GM19324 (cell line): ENCODE measurements at regions not wholly inside any gene's neighbourhood (a gene's known extent, or its start where the extent isn't known, plus 50 kb on each side); places are given as distances from the start of the nearest gene placed in this dataset.

Source experiments
- ATAC-seq: cut with Tn5 transposase; IDR thresholded peaks from one replicate; pipeline ENCODE4 v1.9.1; 2021; ENCODE audit warnings: mild to moderate bottlenecking, moderate library complexity; ENCODE audit not compliant: unreplicated experiment, low FRiP score

DNA sequence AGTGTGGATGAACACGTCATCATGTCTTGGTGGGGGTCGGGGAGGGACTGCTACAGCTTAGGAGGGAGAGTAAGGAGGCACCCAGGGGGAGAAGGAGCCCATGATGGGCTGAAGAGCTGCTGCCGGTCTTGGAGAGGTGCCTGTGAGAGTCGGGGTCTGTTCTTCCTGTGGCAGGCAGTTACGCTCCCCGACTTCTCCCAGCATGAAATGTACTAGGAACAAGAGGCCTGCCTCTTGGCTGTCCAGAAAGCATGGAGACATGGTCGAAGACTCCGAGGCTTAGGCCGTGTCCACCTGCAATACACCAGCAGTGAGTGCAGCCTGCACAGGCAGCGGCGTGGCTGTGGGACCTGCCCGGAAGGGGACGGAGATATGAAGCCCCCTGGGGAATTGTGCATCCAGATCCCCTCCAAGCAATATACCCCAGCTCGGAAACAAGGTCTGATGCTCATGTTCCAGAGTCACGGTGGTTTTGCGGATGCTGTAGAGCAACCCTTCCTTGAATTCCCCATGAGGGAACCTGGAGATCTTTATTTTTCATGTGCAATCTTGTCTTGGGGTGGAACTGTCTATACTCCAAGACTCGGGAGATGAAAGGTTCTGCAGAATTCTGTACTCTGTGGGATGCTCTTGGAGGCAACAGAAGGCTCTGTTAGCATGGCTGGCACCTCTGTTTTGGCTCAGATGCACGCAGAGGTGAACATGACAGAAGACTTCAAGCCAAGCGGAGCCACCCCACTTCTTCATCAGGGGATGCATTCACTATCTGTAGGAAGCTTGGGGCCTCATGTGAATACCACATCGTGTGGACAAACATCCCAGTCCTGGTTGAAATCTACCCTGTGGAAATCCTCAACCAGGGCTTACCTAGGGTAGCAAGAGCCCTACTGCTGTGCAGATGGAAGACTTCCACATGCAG is 374.9 kb upstream of the IRX4 start:
- no peak for ATAC-seq

DNA sequence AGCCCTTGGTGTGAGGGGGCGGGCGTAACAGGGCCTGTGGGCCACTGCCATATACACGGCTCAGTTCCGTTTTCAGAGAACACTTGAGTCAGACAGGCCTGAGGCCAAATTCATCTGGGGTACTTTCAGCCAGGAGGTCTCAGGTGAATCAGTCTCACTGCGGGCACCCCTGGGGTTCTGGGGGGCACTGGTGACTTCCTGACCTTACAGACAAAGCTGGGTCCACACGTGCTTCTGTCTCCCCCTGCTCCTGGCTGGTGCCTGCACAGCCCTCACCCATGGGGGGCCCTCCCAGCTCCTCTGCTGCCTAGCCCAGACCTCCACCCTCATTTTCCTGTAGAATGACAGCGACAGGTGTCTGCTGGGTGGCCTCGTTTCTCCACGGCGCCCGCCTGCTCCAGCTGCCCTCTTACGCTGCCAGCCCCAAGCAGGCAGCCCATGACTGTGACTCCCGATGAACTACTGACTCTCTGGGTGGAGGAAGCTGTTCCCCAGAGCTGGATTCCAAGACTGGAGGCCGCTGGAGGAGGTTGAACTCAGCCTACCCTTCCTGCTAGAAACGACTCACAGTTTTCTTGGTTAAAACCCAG is 374.1 kb upstream of the IRX4 start:
- no peak for ATAC-seq

GRCh38 chr5:2255915-2256690 is 373.4 kb upstream of the IRX4 start:
- no peak for ATAC-seq

- ATAC-seq: no peak
Measured at GRCh38 chr5:2254880-2255750, 372.4 kb upstream of the IRX4 start.

DNA sequence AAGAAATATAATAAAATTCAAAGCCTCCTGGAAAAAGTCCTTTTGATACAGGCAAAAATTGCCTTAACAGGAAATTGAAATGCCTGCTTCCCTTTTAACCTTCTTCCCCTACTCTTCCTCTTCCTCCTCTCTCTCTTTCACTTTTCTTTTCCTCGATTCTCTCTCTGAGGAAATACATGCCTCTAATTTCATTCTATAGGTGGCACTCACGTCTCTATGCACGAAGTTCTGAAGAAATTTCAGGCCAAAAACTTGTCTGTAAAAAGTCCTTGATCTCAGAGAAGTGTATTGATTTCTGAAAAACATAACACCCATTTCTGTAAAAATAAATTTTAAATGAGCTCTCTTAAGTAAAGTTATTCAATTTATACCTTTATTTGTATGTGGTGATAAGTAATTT is 371.7 kb upstream of the IRX4 start:
- no peak for ATAC-seq

GRCh38 chr5:2253040-2253975 is 370.6 kb upstream of the IRX4 start:
- no peak for ATAC-seq

DNA sequence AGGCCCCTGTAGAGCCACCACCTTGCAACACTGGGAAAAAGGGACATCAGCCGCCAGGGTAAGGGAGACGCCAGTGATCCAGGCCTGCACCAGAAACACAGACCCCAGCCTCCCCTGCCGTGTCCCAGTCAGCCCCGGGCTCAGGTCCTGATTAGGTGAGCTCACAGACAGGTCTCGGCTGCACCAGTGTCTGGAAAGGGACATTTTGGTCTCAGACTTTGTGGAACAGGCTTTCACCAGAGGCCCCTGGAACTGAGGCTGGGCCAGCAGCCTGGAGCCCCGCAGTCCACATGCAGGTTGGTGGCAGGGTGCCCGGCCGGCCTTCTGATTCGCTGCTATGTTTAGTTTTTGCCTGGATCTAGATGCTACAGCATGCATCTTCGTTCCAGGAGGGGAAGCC is 369.0 kb upstream of the IRX4 start:
- ATAC-seq: no peak

GRCh38 chr5:2251298-2251697 is 368.6 kb upstream of the IRX4 start:
- no peak for ATAC-seq

DNA sequence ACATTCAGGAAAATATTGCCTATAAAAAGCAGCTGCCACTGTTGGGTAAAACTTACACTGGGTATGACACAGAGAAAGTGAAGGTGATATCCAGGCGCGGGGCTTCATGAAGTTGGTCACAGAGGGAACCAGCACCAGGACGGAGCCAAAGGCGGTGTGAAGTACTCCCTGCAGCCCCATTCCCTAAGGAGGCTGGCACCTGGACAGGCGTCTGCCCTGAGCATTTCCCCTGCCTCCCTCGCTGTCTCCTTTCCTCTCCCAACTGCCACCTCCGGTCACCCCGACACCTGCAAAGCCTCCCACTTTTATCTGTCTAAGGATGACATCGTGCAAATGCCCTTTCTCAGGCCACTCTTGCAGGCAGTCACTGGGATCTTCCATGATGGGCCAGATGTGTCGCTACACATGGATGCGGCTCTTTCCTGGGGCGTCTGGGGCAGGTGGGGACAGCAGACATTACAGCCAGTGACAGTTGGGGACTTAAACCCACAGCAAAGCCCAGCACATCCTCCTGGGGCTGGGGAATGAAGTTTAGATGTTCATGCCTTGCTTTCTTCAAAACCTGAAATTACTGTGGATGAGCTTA is 367.7 kb upstream of the IRX4 start:
- no peak for ATAC-seq

GRCh38 chr5:2249442-2249841 is 366.7 kb upstream of the IRX4 start:
- ATAC-seq: no peak

GRCh38 chr5:2249026-2249425 is 366.3 kb upstream of the IRX4 start:
- no peak for ATAC-seq

DNA sequence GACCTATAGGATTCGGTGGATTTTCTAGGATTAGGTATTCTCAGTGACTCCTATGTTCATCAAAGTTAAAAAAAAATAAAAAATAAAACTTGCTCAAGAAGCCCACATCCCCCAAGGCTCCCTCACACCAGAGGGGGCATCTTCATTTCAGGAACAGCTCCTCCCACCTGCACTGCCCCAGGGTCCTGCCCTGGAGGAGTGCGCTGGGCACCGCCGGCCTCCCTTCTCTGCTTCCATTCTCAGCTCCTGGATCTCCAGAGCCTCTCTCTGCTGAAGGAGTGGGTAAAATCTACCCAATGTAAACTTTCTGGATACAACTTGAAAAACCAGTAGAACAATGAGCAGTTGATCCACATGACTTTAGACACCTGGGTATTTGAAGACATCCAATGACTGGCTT is 359.8 kb upstream of the IRX4 start:
- no peak for ATAC-seq

GRCh38 chr5:2241842-2242241 is 359.1 kb upstream of the IRX4 start:
- no peak for ATAC-seq

GRCh38 chr5:2240118-2240904 is 357.6 kb upstream of the IRX4 start:
- ATAC-seq: no peak

DNA sequence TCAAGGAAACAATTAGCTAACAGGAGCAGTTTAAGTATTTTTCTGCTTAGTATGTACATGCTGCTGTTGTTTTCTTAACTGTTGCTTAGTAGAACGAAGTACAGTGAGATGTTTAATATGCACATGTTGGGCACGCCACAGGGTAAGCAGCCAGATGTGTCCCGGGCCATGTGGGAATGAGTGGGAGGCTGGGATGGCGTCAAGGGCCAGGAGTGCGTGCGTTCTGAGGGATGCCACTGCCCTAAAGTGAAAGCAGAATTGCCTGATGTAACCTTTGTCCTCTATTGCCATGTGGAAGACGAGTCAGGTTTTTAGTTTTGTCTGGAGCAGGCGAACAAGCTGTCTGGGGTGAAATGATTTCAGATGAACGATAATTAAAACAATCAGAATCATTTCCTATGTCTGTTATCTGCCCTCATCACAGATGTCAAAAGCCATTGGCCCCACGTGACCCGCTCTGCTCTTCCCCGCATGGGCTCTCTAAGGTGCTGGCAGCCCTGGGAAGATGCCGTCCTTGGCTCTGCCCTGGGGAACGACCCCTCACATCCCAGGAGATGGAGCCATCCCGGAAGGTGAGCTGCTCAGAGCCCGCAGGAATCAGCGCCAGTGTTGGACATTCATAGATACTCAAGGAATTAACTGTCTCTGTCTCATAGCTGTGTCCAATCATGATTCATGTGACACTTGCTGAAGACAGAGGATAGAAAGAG is 356.6 kb upstream of the IRX4 start:
- ATAC-seq: no peak

DNA sequence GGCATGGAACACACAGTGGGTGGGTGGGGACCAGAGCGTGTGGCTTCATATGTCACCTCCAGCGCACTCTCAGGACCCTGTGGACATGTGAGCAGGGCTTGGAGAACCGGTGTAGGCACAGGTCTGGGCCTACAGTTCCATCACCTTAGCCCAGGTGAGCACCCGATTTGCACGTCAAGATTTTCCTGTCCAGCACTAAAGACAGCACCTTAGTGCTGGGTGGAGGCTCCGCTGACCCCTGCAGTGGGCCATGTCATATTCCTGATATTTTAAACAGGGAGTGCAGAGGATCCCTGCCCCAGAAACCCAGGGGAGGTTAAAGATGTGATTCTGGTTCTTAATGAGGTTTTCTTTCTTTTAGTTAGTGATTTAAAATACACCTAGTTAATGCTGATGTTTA is 356.0 kb upstream of the IRX4 start:
- no peak for ATAC-seq

DNA sequence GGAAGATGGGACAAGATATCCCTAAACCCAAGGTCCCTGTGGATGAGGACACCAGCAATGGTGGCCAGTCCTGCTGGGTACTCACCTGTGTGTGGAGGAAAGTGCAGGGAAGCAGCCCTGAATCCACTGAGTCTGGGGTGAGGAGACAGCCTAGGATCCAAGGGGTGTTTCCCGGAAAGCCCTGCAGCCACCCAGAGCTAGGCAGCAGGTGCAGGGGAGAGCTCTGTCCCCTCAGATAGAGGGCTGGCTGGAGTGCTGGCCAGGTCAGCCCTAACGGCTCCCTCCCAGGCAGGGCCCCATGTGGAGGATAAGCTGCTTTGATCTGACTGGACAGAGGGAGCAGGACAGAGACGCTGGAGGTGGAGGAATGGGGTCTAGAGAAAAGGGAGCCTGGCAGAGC is 344.7 kb upstream of the IRX4 start:
- no peak for ATAC-seq

- no peak for ATAC-seq
Measured at GRCh38 chr5:2224689-2225088, 342.0 kb upstream of the IRX4 start.
